ENCODE measurements at regions not wholly inside any gene's neighbourhood (a gene's known extent, or its start where the extent isn't known, plus 50 kb on each side); places are given as distances from the start of the nearest gene placed in this dataset.

DNA sequence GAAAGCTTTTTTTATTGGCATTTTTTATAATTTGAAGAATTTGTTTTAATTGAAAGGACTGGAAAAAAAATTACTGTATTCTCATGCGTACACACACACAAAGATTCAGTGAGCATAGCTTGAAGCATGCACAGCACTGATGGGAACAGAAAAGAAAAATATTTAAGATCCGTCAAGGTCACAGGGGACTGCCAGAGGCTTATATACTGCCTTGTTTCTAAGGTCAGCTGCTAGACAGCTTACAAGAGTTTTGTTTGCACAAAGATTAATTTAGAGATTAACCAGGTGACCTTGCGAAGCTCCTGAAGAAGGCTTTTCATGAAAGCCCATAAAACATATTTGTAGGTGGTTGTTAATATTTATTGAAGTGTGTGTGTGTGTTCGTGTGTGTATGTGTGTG is 396.3 kb downstream of the TRIB2 start:
- no peak for DNase-seq

- peak; percentile 16 for DNase-seq
These were observed 397.7 kb downstream of the TRIB2 start for GRCh38 chr2:13114391-13114790.

DNA sequence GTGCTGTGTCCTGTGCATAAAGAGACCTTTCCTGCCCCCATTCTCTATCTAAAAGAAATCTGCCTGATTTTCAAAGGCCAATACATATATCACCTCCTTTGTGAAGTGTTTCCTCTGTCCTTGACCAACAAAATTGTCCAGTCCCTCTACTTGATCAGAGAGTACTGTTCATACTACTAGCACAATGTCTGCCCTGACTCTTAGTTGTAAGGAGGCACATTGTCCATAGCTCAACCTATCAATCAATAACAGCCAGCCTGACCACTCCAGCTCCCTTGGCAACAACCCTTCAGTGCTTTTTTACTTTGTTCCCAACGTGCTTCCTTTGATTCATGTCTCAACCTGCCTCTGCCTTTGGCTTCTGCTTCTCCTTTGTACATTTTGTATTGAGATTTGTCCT is 398.9 kb downstream of the TRIB2 start:
- no peak for DNase-seq

GRCh38 chr2:13121096-13121495 is 404.4 kb downstream of the TRIB2 start:
- no peak for DNase-seq

DNA sequence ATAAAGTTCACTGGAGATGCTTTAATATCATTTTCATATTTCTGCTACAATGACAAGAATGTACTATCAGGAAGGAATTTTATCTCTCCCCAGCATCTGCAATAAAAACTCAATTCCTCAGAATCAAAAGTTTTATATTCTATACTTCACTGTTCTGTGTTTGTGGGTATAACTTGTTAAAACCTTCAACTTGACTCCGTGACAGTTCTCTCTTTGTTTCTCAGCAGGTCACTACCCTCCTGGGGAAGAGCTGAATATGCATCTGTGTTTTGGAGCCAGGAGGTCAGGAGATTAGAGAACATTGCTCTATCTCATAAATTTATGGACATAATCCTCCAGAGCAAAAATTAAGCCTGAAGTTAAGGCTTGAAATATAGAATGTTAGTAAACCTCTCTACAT is 411.4 kb downstream of the TRIB2 start:
- no peak for DNase-seq

DNA sequence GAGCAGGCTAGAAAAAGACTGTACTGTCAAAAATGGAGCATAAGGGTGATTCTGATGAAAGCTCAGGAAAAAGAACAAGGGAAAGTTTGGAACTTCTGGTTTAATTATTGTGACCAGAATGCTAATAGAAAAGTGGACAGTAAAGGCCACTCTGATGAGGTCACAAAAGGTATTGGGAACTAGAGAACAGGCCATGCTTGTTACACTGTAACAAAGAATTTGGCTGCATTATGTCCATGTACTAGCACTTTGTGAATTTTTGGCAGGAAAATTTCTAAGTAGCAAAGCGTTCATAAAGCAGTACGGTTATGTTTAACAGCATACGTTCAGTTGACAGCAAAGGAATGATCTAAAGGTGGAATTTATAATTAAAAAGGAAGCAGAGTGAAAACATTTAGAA is 418.6 kb downstream of the TRIB2 start:
- no peak for DNase-seq

DNA sequence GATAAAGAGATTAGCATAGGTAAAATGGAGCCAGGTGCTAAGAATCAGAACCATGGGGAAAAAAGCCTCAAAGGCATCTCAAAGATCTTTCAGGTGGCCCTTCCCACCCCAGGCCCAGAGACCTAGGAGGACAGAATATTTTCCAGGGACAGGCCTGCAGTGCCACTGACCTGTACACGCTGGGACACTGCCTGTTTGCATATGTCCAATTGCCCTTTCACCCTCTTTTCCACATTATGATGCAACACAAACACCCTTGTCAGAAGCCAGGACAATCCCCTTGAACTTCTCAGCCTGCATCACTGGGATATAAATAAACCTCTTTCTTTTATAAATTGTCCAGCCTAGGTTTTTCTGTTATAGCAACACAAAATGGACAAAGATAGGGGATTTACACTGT is 419.1 kb downstream of the TRIB2 start:
- no peak for DNase-seq

GRCh38 chr2:13137679-13138078 is 420.9 kb downstream of the TRIB2 start:
- DNase-seq: no peak

DNA sequence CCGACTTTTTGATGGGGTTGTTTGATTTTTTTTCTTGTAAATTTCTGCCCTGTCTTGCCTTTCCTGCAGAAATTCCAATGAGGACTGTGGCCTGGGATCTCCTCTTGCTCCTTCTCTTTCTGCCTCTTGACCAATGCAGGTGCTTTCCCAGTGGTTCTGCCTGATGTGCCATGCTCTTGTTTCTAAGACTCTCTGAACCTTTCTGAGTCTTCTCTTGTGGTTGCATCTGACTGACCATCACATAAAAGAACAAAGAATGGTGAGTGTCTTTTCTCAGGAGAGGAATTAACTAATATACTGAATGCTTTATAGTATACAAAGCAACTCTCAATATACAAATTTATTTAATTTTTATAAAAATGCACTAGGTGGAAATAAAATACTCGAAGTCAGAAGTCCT is 424.6 kb downstream of the TRIB2 start:
- DNase-seq: no peak

GRCh38 chr2:13143451-13143850 is 426.7 kb downstream of the TRIB2 start:
- no peak for DNase-seq

DNA sequence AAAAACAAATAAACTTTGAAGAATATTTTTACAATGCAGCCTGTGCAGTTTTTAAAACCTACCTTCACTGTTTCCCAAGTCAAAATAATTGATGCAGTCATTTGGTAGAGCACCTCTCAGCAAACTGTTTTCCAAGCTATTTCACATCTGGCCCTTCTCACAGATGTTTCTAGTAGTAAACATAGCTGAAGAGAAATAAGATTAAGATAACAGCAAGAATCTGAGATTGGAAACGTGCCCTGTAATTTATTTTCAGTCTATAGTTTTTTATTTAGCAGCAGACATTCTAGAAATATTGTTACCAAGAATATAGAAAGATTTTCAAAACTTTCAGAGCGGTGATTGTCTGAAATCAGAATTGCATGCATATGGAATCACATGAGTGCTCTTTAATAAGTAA is 440.2 kb downstream of the TRIB2 start:
- no peak for DNase-seq

DNA sequence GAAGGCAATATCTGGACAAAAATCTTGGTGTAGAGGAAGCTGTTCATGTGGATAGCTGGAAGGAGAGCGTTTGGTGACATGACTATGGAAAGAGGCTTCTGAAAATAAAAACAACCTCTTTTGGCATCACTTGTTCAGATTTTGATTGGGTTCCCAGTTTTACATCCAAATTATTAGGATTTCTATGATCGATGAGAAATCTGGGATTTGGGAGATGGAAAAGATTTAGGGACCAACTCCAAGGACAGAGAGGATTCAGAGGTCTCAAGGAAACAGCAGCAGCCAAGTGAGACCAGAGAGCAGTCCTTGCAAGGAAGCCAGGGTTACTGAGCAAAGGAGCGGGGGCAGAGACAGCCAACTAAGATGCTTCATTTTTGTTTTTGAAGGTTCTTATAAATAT is 441.7 kb downstream of the TRIB2 start:
- no peak for DNase-seq

GRCh38 chr2:13180729-13181128 is 464.0 kb downstream of the TRIB2 start:
- no peak for DNase-seq

- peak; percentile 10 for DNase-seq
These were observed 476.3 kb downstream of the TRIB2 start for GRCh38 chr2:13193075-13193474.

DNA sequence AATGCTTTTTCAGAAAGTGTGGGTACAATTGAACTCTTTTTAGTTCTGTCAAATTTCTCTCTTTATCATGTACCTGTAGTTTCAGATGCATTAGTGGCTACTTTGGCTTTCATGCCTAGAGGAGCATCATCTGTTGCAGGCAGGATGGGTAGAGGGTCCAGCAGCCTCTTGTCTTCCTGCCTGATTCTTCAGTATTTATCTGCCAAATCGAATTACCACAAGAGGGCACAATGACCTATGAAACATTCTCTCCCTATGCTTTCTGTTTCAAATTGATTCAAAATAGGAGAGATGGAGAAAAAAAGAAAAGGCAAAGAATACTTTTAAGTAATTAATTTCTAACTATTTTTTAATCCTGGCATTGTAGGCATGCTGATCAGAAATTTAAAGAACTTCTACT is 477.2 kb downstream of the TRIB2 start:
- DNase-seq: peak; percentile 33

- DNase-seq: no peak
These were observed 478.5 kb downstream of the TRIB2 start for GRCh38 chr2:13195270-13195669.

- no peak for DNase-seq
These were observed 480.5 kb downstream of the TRIB2 start for GRCh38 chr2:13197248-13197647.

DNA sequence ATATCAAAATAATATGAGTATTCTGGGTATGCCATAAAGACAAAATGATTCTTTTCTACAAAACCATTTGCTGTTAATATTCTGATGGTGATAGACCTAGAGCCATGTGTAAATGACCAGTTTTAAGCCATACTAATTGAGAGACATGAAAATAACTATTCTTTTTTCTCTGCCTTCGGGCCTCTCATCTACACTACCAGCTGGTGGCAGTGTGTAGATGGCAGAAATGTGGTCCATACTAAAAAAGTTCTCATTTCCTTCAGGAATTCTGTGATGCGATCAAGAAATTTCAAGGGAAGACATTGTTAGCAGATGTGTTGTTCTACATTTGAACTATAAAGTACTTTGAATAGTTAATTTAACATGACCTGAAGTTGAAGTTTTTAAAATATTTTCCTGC is 485.2 kb downstream of the TRIB2 start:
- DNase-seq: no peak

DNA sequence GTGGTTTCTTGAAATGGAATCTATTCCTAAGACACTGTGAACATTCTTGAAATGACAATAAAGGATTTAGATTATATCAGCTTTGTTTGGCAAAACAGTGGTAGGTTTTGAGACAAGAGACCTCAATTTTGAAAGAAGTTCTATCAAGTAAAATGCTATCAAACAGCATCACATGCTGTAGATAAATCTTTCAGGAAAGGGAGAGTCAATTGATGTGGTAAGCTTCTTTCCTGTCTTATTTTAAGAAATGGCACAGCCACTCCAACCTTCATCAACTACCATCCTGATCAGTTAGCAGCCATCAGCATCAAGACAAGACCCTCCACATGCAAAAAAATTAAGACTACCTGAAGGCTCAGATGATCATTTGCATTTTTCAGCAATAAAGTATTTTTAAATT is 495.4 kb downstream of the TRIB2 start:
- DNase-seq: no peak

- DNase-seq: no peak
These were observed 501.5 kb downstream of the TRIB2 start for GRCh38 chr2:13218205-13218604.

GRCh38 chr2:13227578-13227977 is 510.8 kb downstream of the TRIB2 start:
- DNase-seq: no peak

GRCh38 chr2:13230221-13230620 is 513.5 kb downstream of the TRIB2 start:
- no peak for DNase-seq

DNA sequence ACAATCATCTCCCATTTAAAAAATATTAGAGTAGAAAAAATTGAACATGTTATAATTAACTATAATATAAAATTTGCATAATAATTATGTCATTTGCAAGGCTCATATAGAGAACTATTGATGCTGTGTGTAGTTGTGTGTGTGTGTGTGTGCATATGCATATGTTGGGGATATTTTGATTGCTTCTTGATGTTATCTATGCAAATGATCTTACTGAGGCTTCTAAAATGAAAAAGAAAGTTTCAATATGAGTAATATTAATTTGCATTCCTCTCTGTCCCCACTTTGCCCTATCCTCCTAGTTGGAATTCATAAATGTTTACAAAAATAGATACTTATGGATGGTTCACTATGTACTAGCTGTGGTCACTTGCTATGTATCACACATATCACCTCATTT is 523.3 kb downstream of the TRIB2 start:
- DNase-seq: no peak

DNA sequence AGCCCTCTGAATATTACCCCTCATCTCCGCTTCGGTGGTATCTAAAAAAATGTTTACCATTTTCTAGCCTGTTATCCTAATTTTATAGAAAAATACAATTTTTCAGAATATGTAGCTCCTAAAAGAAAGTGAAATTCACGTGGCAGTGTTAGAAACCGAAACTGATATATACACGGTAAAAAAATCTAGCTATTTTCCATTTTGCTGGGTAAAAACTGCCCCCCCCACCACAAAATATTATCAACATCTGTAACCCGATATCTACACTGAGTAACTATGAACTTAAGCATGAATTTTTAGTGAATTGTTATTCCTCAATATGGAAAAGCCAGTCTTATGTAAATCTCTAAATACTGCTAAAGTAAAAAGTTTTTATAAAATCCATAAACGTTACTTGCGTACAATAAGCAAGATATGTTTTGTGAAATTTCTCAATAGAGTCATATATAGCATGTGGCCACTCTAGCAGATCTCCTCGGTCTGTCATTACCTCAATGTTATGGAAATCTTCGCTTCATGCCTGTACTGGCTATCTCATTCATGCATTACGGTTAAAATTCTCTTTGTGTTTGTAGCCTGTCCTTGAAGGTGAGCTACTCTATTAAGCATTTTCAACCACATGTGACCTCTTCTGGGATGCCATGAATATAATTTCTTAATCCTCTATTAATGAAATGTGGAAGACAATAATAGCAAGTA is 524.2 kb downstream of the TRIB2 start:
- DNase-seq: no peak

DNA sequence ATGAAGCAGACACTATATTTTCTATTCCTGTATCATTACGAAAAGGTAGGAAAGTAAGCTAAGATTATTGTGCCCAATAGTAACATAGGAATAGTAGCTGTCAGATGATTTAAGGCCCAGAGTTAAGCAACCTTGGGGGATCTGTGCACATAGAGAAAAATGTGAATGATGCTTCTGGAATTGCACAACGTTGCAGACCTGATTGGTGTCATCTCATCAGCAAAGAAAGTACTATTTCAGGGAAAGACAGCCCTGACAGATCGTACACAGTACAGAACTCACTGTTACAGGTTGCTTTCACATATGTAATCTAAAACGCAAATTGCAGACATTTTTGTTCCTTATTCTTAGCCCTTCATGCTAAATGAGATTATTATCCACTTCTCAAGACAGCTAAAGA is 535.9 kb downstream of the TRIB2 start:
- DNase-seq: no peak

DNA sequence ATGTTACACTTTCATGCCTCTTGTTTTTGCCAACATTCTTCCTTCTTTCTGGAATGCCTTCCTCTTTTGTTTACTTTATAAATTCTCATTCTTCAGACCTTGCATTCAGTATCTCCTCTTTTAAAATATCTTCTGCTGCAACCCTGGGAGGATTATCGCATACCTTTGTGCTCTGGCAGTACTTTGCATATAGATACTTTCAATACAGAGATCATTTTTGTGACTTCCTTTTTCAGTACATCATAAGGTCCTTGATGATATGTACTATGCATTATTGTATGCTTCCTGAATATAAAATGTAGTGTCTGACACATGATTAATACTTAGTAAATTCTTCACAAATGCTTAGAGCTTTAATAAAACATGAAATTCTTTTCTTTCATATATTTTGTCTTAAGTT is 538.7 kb downstream of the TRIB2 start:
- DNase-seq: no peak

All from hematopoietic multipotent progenitor cell treated with erythropoietin and hydrocortisone succinate and interleukin-3 and kit ligand, for 6 days (in vitro differentiated cells).